T-cell (primary cell): ENCODE measurements at regions not wholly inside any gene's neighbourhood (a gene's known extent, or its start where the extent isn't known, plus 50 kb on each side); places are given as distances from the start of the nearest gene placed in this dataset.

ENCODE experiments used
- ATAC-seq, 4 experiments: fragments of 200-7000 bp in 3 of 4; fragments of 150-1000 bp in 1 of 4; cut with Tn5 transposase; replicated peaks in 1 of 4; 1 replicate in 3 of 4; 2 replicates in 1 of 4; pipeline ENCODE4 v1.10.0; 2021; ENCODE audit warnings: moderate library complexity in 3 of 4, mild to moderate bottlenecking in 2 of 4, moderate number of reproducible peaks in 1 of 4
- CTCF ChIA-PET, 2 donors: fragments of 300-600 bp; sonication (Branson Sonifier 250); formaldehyde crosslinking; loops; one replicate each; lab custom pipeline; 2022; ENCODE audit warnings: antibody characterized with exemption in 2 of 2; lab: Charles Lee
- POLR2A ChIA-PET, 2 donors: fragments of 300-600 bp; sonication (Branson Sonifier 250); formaldehyde crosslinking; loops; one replicate each; lab custom pipeline; 2022; ENCODE audit warnings: antibody characterized with exemption in 2 of 2; lab: Charles Lee
- DNase-seq, 35 experiments: peaks; one replicate each; pipeline versions ENCODE4 v3.0.0 to v3.0.0-alpha.2; 2013 to 2023
- H3K27ac ChIP-seq: one replicate; pipeline ENCODE4 v1.5.1; 2013; ENCODE audit warnings: low read length
- H3K27me3 ChIP-seq, 2 experiments: replicated peaks in 1 of 2; 1 replicate in 1 of 2; 2 replicates in 1 of 2; pipeline versions ENCODE4 v1.6.1 to v1.7.0; 2013; ENCODE audit warnings: low read length in 1 of 2, mixed read lengths in 1 of 2; ENCODE audit not compliant: control insufficient read depth in 2 of 2, insufficient read depth in 2 of 2; ENCODE audit errors: extremely low read depth in 1 of 2
- H3K36me3 ChIP-seq, 2 donors: 1 replicate in 1 of 2; 2 replicates in 1 of 2; pipeline versions ENCODE4 v1.6.1 to v1.7.0; 2013; ENCODE audit warnings: low read length in 1 of 2; ENCODE audit not compliant: control insufficient read depth in 2 of 2, insufficient read depth in 1 of 2; ENCODE audit errors: extremely low read depth in 1 of 2
- H3K4me1 ChIP-seq, 2 experiments: 1 replicate in 1 of 2; 2 replicates in 1 of 2; pipeline versions ENCODE4 v1.6.1 to v1.7.0; 2013; ENCODE audit warnings: low read length in 2 of 2, mixed read lengths in 1 of 2; ENCODE audit not compliant: insufficient read depth in 2 of 2, control insufficient read depth in 1 of 2; ENCODE audit errors: extremely low read depth in 1 of 2
- H3K4me3 ChIP-seq, 2 donors: 1 replicate in 1 of 2; 2 replicates in 1 of 2; pipeline versions ENCODE4 v1.5.1 to v1.7.0; 2013; ENCODE audit warnings: mild to moderate bottlenecking in 2 of 2, low read length in 1 of 2, moderate library complexity in 1 of 2; ENCODE audit not compliant: control insufficient read depth in 1 of 2; ENCODE audit errors: extremely low read depth in 1 of 2
- H3K9me3 ChIP-seq: 2 replicates; pipeline ENCODE4 v1.7.0; 2013
- H3K27ac Mint-ChIP-seq, 2 donors: one replicate each; pipeline ENCODE4 v1.8.0; 2020 to 2021; ENCODE audit warnings: mild to moderate bottlenecking in 2 of 2, mixed read lengths in 2 of 2
- H3K27me3 Mint-ChIP-seq, 2 donors: one replicate each; pipeline ENCODE4 v1.8.0; 2021 to 2022; ENCODE audit warnings: mixed read lengths in 2 of 2
- H3K36me3 Mint-ChIP-seq: one replicate; pipeline ENCODE4 v1.8.0; 2021; ENCODE audit warnings: mixed read lengths
- H3K4me1 Mint-ChIP-seq, 3 donors: one replicate each; pipeline ENCODE4 v1.8.0; 2020 to 2022; ENCODE audit warnings: mixed read lengths in 3 of 3, mild to moderate bottlenecking in 1 of 3
- H3K4me3 Mint-ChIP-seq, 3 donors: one replicate each; pipeline ENCODE4 v1.8.0; 2020 to 2022; ENCODE audit warnings: mild to moderate bottlenecking in 3 of 3, mixed read lengths in 3 of 3, moderate library complexity in 3 of 3
- H3K9me3 Mint-ChIP-seq, 3 donors: one replicate each; pipeline ENCODE4 v1.8.0; 2020 to 2022; ENCODE audit warnings: mixed read lengths in 3 of 3
- WGBS: methylation state at CpG from one replicate; pipeline ENCODE4 v1.1.5; 2013; ENCODE audit warnings: missing lambda C conversion rate; ENCODE audit not compliant: insufficient coverage; 5-methylcytosine and 5-hydroxymethylcytosine counted together

DNA sequence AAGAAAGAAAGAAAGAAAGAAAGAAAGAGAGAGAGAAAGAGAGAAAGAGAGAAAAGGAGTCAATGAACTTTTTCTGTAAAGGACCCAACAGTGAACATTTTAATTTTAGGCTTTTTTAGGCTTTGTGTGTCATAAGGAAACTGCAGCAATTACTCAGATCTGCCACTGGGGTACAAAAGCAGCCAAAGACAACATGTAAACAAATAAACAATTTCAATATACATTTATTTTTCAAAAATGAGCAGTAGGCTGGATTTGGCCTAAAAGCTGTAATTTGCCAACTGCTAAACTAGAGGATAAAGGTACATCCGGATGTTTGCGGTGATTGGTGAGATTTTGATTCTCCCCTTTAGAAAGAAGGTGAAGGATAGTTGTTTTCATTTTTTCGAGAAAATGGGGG is 143.6 kb downstream of the CEMIP2 start:
- H3K4me3 ChIP-seq, result no peak overlapping the region
- H3K27me3 Mint-ChIP-seq, result peaks cover 0 to 8% of the 10 kb centered on the region in 2 donors
- WGBS, result 100% methylated on average over 2 of the region's 3 CpGs
- CTCF ChIA-PET, result interaction anchor here in 1 of 2 donors (0.6 kb wide), 1 partner anchor 1052 kb away, joined by 3 read pairs; no protein-coding TSS in a partner anchor
- H3K4me3 Mint-ChIP-seq, result no peak overlapping the region
- no peaks in the 10 kb centered on the region for H3K4me1 ChIP-seq
- no peaks in the 10 kb centered on the region for H3K9me3 Mint-ChIP-seq
- H3K27ac ChIP-seq, result no peak overlapping the region
- H3K9me3 ChIP-seq, result no peaks in the 10 kb centered on the region
- H3K27me3 ChIP-seq, result no peaks in the 10 kb centered on the region
- POLR2A ChIA-PET, result interaction anchor here in 1 of 2 donors (0.7 kb wide), 2 partner anchors 601 to 985 kb away, joined by 3 to 4 read pairs; no protein-coding TSS in a partner anchor
- no peak for ATAC-seq
- no peaks in the 10 kb centered on the region for H3K36me3 ChIP-seq
- no peak overlapping the region for H3K27ac Mint-ChIP-seq
- DNase-seq, result no peak
- no peaks in the 10 kb centered on the region for H3K4me1 Mint-ChIP-seq
- no peaks in the 10 kb centered on the region for H3K36me3 Mint-ChIP-seq

DNA sequence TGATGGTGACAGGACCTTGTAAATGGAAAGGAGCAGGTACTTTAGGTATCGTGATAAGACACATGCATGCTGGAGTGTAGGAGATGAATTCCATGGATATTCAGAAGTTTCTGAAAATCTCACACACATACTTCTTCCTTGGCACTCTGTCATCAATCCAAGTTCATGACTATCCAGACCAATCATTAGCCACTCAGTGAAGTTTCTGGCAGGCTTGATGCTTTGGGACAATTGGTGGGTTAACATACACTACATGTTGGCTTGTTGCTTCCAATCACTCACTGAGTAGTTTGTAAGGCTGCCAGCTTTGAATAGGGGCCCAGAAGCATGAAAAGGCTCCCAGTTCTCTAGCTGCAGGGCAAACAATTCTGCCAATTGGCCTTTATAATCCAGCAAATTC is 147.6 kb downstream of the CEMIP2 start:
- Histone ChIP-seq H3K36me3 (no peaks in the 10 kb centered on the region), H3K27ac (no peak overlapping the region), H3K27me3 (no peaks in the 10 kb centered on the region), H3K9me3 (no peaks in the 10 kb centered on the region), H3K4me1 (no peaks in the 10 kb centered on the region), H3K4me3 (no peak overlapping the region)
- peaks cover 0 to 8% of the 10 kb centered on the region in 2 donors for H3K27me3 Mint-ChIP-seq
- DNase-seq (no peak), ATAC-seq (no peak)
- H3K4me1 Mint-ChIP-seq, result no peaks in the 10 kb centered on the region
- H3K36me3 Mint-ChIP-seq, result peaks cover 4% of the 10 kb centered on the region
- no CpG with 5 or more reads among the region's 1 CpG for WGBS
- no peak overlapping the region for H3K4me3 Mint-ChIP-seq
- no peak overlapping the region for H3K27ac Mint-ChIP-seq
- POLR2A ChIA-PET, result interaction anchor here in 1 of 2 donors (0.6 kb wide), 1 partner anchor 16 kb away, joined by 3 read pairs; no protein-coding TSS in a partner anchor
- CTCF ChIA-PET, result no interaction called here
- peaks cover 0 to 14% (median 0%) of the 10 kb centered on the region in 3 donors for H3K9me3 Mint-ChIP-seq

DNA sequence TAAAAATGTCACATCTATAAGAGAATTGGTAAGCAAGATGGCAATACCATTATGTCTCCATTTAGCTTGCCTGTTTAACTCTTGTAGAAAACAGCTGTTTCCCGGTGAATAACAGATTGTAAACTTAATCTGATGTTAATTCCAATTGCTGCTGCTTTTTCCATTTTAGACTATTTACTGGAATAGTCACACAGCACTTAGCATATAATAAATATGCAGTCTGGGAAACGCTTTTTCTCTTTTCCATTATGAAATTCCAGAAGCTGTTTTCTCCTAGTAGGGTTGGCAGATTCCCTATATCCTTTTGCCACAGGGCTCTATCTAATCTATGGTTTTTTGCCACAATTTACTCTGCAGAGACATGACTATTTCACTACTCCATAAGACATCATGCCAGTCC is 148.0 kb downstream of the CEMIP2 start:
- CTCF ChIA-PET, result interaction anchor here in 1 of 2 donors (1.2 kb wide), 1 partner anchor 12 kb away, joined by 4 read pairs; no protein-coding TSS in a partner anchor
- POLR2A ChIA-PET, result interaction anchor here in 1 of 2 donors (0.6 kb wide), 1 partner anchor 16 kb away, joined by 3 read pairs; no protein-coding TSS in a partner anchor

DNA sequence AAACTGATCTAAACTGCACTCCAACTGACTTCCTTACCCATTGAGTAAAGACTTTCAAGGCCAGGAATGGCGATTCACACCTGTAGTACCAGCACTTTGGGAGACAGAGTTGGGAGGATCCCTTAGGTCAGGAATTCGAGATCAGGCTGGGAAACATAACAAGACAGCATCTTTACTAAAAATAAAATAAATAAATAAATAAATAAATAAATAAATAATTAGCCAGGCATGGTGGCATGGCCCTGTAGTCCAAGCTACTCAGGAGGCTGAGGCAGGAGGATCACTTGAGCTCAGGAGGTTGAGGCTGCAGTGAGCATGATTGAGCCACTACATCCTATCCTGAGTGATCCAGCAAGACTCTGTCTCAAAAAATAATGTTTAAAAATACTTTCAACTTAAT is 148.4 kb downstream of the CEMIP2 start:
- no peaks in the 10 kb centered on the region for H3K9me3 ChIP-seq
- DNase-seq (no peak), ATAC-seq (no peak)
- Mint-ChIP-seq H3K4me1 (no peaks in the 10 kb centered on the region), H3K27ac (no peak overlapping the region), H3K36me3 (peaks cover 4% of the 10 kb centered on the region), H3K27me3 (peaks cover 0 to 8% of the 10 kb centered on the region in 2 donors), H3K9me3 (peaks cover 0 to 14% (median 0%) of the 10 kb centered on the region in 3 donors), H3K4me3 (no peak overlapping the region)
- H3K4me1 ChIP-seq, result no peaks in the 10 kb centered on the region
- CTCF ChIA-PET, result interaction anchor here (1.0 to 1.2 kb wide), 2 partner anchors 12 to 26 kb away, joined by 3 to 4 read pairs; no protein-coding TSS in a partner anchor
- H3K27ac ChIP-seq, result no peak overlapping the region
- no peak overlapping the region for H3K4me3 ChIP-seq
- H3K27me3 ChIP-seq, result no peaks in the 10 kb centered on the region
- no peaks in the 10 kb centered on the region for H3K36me3 ChIP-seq
- WGBS, result no CpG with 5 or more reads among the region's 2 CpGs
- POLR2A ChIA-PET, result no interaction called here

More for the DNA sequence above, 148.0 kb downstream of the CEMIP2 start:
- no peaks in the 10 kb centered on the region for H3K4me1 ChIP-seq
- no peak overlapping the region for H3K27ac Mint-ChIP-seq
- H3K4me3 ChIP-seq, result no peak overlapping the region
- no peaks in the 10 kb centered on the region for H3K9me3 ChIP-seq
- peaks cover 0 to 14% (median 0%) of the 10 kb centered on the region in 3 donors for H3K9me3 Mint-ChIP-seq
- H3K27me3 Mint-ChIP-seq, result peaks cover 0 to 8% of the 10 kb centered on the region in 2 donors
- H3K36me3 ChIP-seq, result no peaks in the 10 kb centered on the region
- H3K4me3 Mint-ChIP-seq, result no peak overlapping the region
- no CpG with 5 or more reads among the region's 2 CpGs for WGBS
- ATAC-seq (no peak), DNase-seq (no peak)
- no peaks in the 10 kb centered on the region for H3K4me1 Mint-ChIP-seq
- no peaks in the 10 kb centered on the region for H3K27me3 ChIP-seq
- H3K36me3 Mint-ChIP-seq, result peaks cover 4% of the 10 kb centered on the region
- no peak overlapping the region for H3K27ac ChIP-seq

DNA sequence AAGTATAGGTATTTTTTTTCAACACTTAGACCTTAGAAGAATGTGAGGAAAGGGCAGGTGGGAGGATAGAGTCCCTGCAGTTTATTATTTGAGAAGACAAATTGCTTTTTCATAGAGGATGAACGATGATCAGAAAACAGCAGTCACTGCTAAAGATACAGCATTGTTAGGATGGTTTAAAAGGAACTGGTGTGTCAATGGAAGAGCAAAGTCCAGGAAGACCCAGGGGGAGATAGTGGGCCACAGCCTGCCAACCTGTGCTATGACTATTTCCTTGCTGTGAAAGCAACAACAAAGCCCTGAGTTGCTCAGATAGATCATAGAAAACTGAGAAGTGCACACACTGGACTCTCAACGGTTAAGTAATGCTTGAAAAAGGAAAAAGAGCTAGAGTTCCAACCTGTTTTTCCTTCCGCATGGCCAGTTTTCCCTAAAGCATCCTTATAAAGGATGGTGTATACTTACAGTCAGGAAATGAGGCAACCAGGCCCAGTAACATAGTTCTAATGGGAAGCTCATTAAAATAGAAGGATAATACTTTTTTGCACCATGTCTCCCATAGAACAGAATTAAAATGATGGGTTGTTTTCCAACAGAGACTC is 153.8 kb downstream of the CEMIP2 start:
- H3K9me3 ChIP-seq, result no peaks in the 10 kb centered on the region
- no peak for DNase-seq
- Mint-ChIP-seq H3K27ac (no peak overlapping the region), H3K9me3 (peaks cover 0 to 22% (median 3%) of the 10 kb centered on the region in 3 donors), H3K27me3 (no peaks in the 10 kb centered on the region), H3K4me3 (no peak overlapping the region), H3K36me3 (peaks cover 4% of the 10 kb centered on the region), H3K4me1 (no peaks in the 10 kb centered on the region)
- ChIA-PET CTCF (interaction anchor here (0.5 to 1.7 kb wide), 5 partner anchors 9 to 410 kb away, joined by 3 to 8 read pairs (median 4); no protein-coding TSS in a partner anchor), POLR2A (no interaction called here)
- ATAC-seq, result no peak
- WGBS, result 100% methylated on average over 1 of the region's 3 CpGs
- H3K36me3 ChIP-seq, result no peaks in the 10 kb centered on the region
- no peaks in the 10 kb centered on the region for H3K4me1 ChIP-seq
- H3K4me3 ChIP-seq, result no peak overlapping the region
- H3K27ac ChIP-seq, result no peak overlapping the region
- H3K27me3 ChIP-seq, result no peaks in the 10 kb centered on the region

DNA sequence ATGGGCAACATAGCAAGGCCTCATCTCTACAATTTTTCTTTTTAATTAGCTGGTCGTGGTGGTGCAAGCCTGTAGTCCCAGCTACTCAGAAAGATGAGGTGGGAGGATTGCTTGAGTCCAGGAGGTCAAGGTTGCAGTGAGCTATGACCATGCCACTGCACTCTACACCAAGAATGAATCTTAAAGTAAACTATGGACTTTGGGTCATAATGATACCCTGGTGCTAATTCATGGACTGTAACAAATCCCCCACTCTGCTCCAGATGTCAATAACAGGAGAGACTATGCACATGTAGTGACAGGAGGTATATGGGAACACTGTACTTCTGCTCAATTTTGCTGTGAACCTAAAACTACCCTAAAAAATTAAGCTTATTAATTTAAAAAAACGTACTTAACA is 155.4 kb downstream of the CEMIP2 start:
- Histone ChIP-seq H3K27ac (no peak overlapping the region), H3K27me3 (no peaks in the 10 kb centered on the region), H3K4me1 (no peaks in the 10 kb centered on the region), H3K9me3 (no peaks in the 10 kb centered on the region), H3K4me3 (no peak overlapping the region), H3K36me3 (no peaks in the 10 kb centered on the region)
- peaks cover 4% of the 10 kb centered on the region for H3K36me3 Mint-ChIP-seq
- CTCF ChIA-PET, result interaction anchor here in 1 of 2 donors (0.6 to 1.2 kb wide), 2 partner anchors 9 to 307 kb away, joined by 3 read pairs; no protein-coding TSS in a partner anchor
- no peak for DNase-seq
- peaks cover 0 to 21% (median 3%) of the 10 kb centered on the region in 3 donors for H3K9me3 Mint-ChIP-seq
- no peak for ATAC-seq
- no peaks in the 10 kb centered on the region for H3K4me1 Mint-ChIP-seq
- H3K4me3 Mint-ChIP-seq, result no peak overlapping the region
- no peaks in the 10 kb centered on the region for H3K27me3 Mint-ChIP-seq
- H3K27ac Mint-ChIP-seq, result no peak overlapping the region
- WGBS, result 86% methylated on average over 1 of the region's 2 CpGs
- POLR2A ChIA-PET, result no interaction called here
